G401.6 (cell line): ENCODE measurements at regions not wholly inside any gene's neighbourhood (a gene's known extent, or its start where the extent isn't known, plus 50 kb on each side); places are given as distances from the start of the nearest gene placed in this dataset.
A peak's percentile ranks its signal among the peaks of the same experiment; 100 is the strongest.
"Not testable (repeated sequence)": the region's sequence is repeated elsewhere in the genome, so short reads cannot be mapped to it uniquely, and the experiment has no call there.

Experiments
- FAIRE-seq: peaks from 2 replicates; lab custom pipeline; 2012; peaks lifted over from hg19 to GRCh38; lab: Jason Lieb, UNC

GRCh38 chr13:65677906-65678305 lies 1552.2 kb downstream of the PCDH9 start:
- no peak for FAIRE-seq

GRCh38 chr13:65675383-65675782 lies 1554.8 kb downstream of the PCDH9 start:
- not testable (repeated sequence) for FAIRE-seq

GRCh38 chr13:65670014-65670625 lies 1560.0 kb downstream of the PCDH9 start:
- no peak for FAIRE-seq

- FAIRE-seq: no peak
These were observed 1569.4 kb downstream of the PCDH9 start for GRCh38 chr13:65660731-65661130.

GRCh38 chr13:65656740-65657329 lies 1573.3 kb downstream of the PCDH9 start:
- FAIRE-seq: peak; percentile 91

- no peak for FAIRE-seq
These were observed 1576.5 kb downstream of the PCDH9 start for GRCh38 chr13:65653613-65654012.

GRCh38 chr13:65650321-65650720 lies 1579.8 kb downstream of the PCDH9 start:
- peak; percentile 3 for FAIRE-seq

GRCh38 chr13:65642996-65643395 lies 1587.1 kb downstream of the PCDH9 start:
- no peak for FAIRE-seq

GRCh38 chr13:65642301-65642700 lies 1587.8 kb downstream of the PCDH9 start:
- no peak for FAIRE-seq

- FAIRE-seq: peak; percentile 94
These were observed 1591.5 kb downstream of the PCDH9 start for GRCh38 chr13:65638572-65639168.

GRCh38 chr13:65633806-65634205 lies 1596.3 kb downstream of the PCDH9 start:
- FAIRE-seq: no peak

GRCh38 chr13:65631078-65631477 lies 1599.1 kb downstream of the PCDH9 start:
- FAIRE-seq: peak; percentile 11

- no peak for FAIRE-seq
These were observed 1600.2 kb downstream of the PCDH9 start for GRCh38 chr13:65629926-65630325.

GRCh38 chr13:65623148-65623547 lies 1607.0 kb downstream of the PCDH9 start:
- FAIRE-seq: no peak

GRCh38 chr13:65615506-65615905 lies 1614.6 kb downstream of the PCDH9 start:
- no peak for FAIRE-seq

- FAIRE-seq: no peak
These were observed 1617.1 kb downstream of the PCDH9 start for GRCh38 chr13:65613004-65613403.

- no peak for FAIRE-seq
These were observed 1620.8 kb downstream of the PCDH9 start for GRCh38 chr13:65609350-65609749.

GRCh38 chr13:65606622-65607021 lies 1623.5 kb downstream of the PCDH9 start:
- no peak for FAIRE-seq

- FAIRE-seq: no peak
These were observed 1624.7 kb downstream of the PCDH9 start for GRCh38 chr13:65605396-65605795.

GRCh38 chr13:65603160-65603559 lies 1627.0 kb downstream of the PCDH9 start:
- FAIRE-seq: no peak

- FAIRE-seq: no peak
These were observed 1628.3 kb downstream of the PCDH9 start for GRCh38 chr13:65601855-65602254.

- FAIRE-seq: no peak
These were observed 1629.4 kb downstream of the PCDH9 start for GRCh38 chr13:65600702-65601101.

- FAIRE-seq: no peak
These were observed 1632.0 kb downstream of the PCDH9 start for GRCh38 chr13:65597839-65598818.
